NT2/D1 (cell line): ENCODE measurements at regions not wholly inside any gene's neighbourhood (a gene's known extent, or its start where the extent isn't known, plus 50 kb on each side); places are given as distances from the start of the nearest gene placed in this dataset.
"Not testable (repeated sequence)": the region's sequence is repeated elsewhere in the genome, so short reads cannot be mapped to it uniquely, and the experiment has no call there.

Source experiments
- SUZ12 ChIP-seq: IDR thresholded peaks from 2 replicates; pipeline ENCODE4 v1.6.1; 2011; ENCODE audit not compliant: insufficient read length, insufficient read depth; ENCODE audit errors: extremely low read depth
- YY1 ChIP-seq: IDR thresholded peaks from 2 replicates; pipeline ENCODE4 v1.6.1; 2011; ENCODE audit not compliant: insufficient read length, insufficient read depth
- ZNF274 ChIP-seq: IDR thresholded peaks from 2 replicates; pipeline ENCODE4 v1.6.1; 2011; ENCODE audit warnings: mild to moderate bottlenecking, low read depth, low read length

GRCh38 chr5:98325187-98325586 lies 448.3 kb upstream of the RGMB start:
- not testable (repeated sequence) for TF ChIP-seq YY1, ZNF274, SUZ12
